ENCODE measurements at regions not wholly inside any gene's neighbourhood (a gene's known extent, or its start where the extent isn't known, plus 50 kb on each side); places are given as distances from the start of the nearest gene placed in this dataset.

DNA sequence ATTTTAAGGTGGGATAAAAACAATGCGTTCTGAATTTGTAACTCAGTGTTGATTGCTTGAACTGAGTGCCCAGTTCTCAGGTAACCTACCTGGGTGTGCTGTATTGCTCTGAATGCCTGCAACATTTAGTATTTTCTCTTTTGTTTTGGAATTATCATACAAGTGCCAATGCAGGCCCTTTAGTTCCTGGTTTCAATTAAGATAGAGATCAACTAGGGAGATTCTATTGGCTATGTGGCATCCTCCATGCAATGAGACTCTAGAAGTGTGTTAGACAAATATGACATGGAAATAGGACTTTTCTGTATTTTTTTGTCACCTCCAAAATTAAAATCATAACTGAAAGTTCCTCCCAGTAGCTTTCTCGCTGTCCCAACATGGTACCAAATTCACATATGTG lies 438.7 kb upstream of the IGFBP7 start:
- Histone ChIP-seq H3K9me3 (ENCODE audit: control insufficient read depth in 2 of 3, low read length in 3 of 3) (no peaks in the 10 kb centered on the region), H3K27me3 (ENCODE audit: control insufficient read depth in 2 of 2, insufficient read depth in 2 of 2, low read length in 2 of 2) (no peaks in the 10 kb centered on the region), H3K4me3 (ENCODE audit: low read length) (no peak overlapping the region), H3K4me1 (ENCODE audit: control insufficient read depth in 2 of 2, insufficient read depth in 2 of 2, low read length in 2 of 2) (no peaks in the 10 kb centered on the region), H3K27ac (ENCODE audit: low read depth, low read length) (no peak overlapping the region), H3K36me3 (ENCODE audit: control insufficient read depth in 2 of 3, insufficient read depth in 3 of 3, low read length in 3 of 3) (no peaks in the 10 kb centered on the region)
- Mint-ChIP-seq H3K36me3 (no peaks in the 10 kb centered on the region), H3K4me3 (no peak overlapping the region), H3K27ac (no peak overlapping the region), H3K4me1 (no peaks in the 10 kb centered on the region), H3K9me3 (peaks cover 0 to 3% (median 0%) of the 10 kb centered on the region in 11 donors), H3K27me3 (no peaks in the 10 kb centered on the region)
- intact Hi-C loops (cut with micrococcal nuclease), result no loop called here
- ATAC-seq (no peak), DNase-seq (no peak)
- ChIA-PET POLR2A (no interaction called here), CTCF (no interaction called here)

GRCh38 chr4:57544811-57545654 lies 434.8 kb upstream of the IGFBP7 start:
- CTCF ChIA-PET, result no interaction called here
- intact Hi-C loops (cut with micrococcal nuclease), result no loop called here

GRCh38 chr4:57504797-57505530 lies 394.8 kb upstream of the IGFBP7 start:
- ChIA-PET POLR2A (interaction anchor here (0.6 kb wide), 1 partner anchor 33 kb away, joined by 3 read pairs; no protein-coding TSS in a partner anchor), CTCF (no interaction called here)
- ATAC-seq (no peak), DNase-seq (no peak)
- intact Hi-C loops (cut with micrococcal nuclease), result no loop called here
- H3K4me3 Mint-ChIP-seq, result no peak overlapping the region
- Histone ChIP-seq H3K4me3 (ENCODE audit: low read length) (no peak overlapping the region), H3K27ac (ENCODE audit: low read depth, low read length) (no peak overlapping the region), H3K36me3 (ENCODE audit: control insufficient read depth in 2 of 3, insufficient read depth in 3 of 3, low read length in 3 of 3) (no peaks in the 10 kb centered on the region), H3K4me1 (ENCODE audit: control insufficient read depth in 2 of 2, insufficient read depth in 2 of 2, low read length in 2 of 2) (no peaks in the 10 kb centered on the region), H3K9me3 (ENCODE audit: control insufficient read depth in 2 of 3, low read length in 3 of 3) (no peaks in the 10 kb centered on the region), H3K27me3 (ENCODE audit: control insufficient read depth in 2 of 2, insufficient read depth in 2 of 2, low read length in 2 of 2) (no peaks in the 10 kb centered on the region)
- H3K27me3 Mint-ChIP-seq, result no peaks in the 10 kb centered on the region
- no peaks in the 10 kb centered on the region for H3K4me1 Mint-ChIP-seq
- no peaks in the 10 kb centered on the region for H3K36me3 Mint-ChIP-seq
- H3K9me3 Mint-ChIP-seq, result peaks cover 0 to 8% (median 1%) of the 10 kb centered on the region in 11 donors
- H3K27ac Mint-ChIP-seq, result no peak overlapping the region

More at GRCh38 chr4:57544811-57545654, 434.8 kb upstream of the IGFBP7 start:
- no peaks in the 10 kb centered on the region for H3K36me3 ChIP-seq (ENCODE audit: control insufficient read depth in 2 of 3, insufficient read depth in 3 of 3, low read length in 3 of 3)
- DNase-seq (no peak), ATAC-seq (no peak)
- H3K4me3 ChIP-seq (ENCODE audit: low read length), result no peak overlapping the region
- Mint-ChIP-seq H3K4me1 (no peaks in the 10 kb centered on the region), H3K27ac (no peak overlapping the region), H3K27me3 (no peaks in the 10 kb centered on the region), H3K4me3 (no peak overlapping the region), H3K36me3 (no peaks in the 10 kb centered on the region), H3K9me3 (peaks cover 0 to 9% (median 0%) of the 10 kb centered on the region in 11 donors)
- POLR2A ChIA-PET, result no interaction called here
- no peak overlapping the region for H3K27ac ChIP-seq (ENCODE audit: low read depth, low read length)
- H3K9me3 ChIP-seq (ENCODE audit: control insufficient read depth in 2 of 3, low read length in 3 of 3), result no peaks in the 10 kb centered on the region
- H3K27me3 ChIP-seq (ENCODE audit: control insufficient read depth in 2 of 2, insufficient read depth in 2 of 2, low read length in 2 of 2), result no peaks in the 10 kb centered on the region
- H3K4me1 ChIP-seq (ENCODE audit: control insufficient read depth in 2 of 2, insufficient read depth in 2 of 2, low read length in 2 of 2), result no peaks in the 10 kb centered on the region

DNA sequence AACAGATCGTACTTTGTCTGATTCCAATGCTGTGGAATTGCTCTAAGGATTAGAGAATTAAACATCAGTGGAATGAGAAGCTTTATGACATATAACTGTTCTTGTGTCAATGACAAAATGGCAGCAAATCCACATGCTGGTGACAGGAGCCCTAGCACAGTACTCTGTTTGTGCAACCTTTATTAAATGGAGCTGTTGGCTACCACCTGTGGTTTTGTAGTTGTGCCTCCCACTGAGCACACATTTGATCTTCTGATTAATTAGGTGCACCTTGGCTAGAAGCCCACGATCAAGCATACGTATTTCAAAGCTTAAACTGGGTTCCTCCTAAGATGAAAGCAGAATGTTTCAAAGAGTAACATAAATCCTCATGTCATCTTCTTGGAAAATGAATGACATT lies 394.0 kb upstream of the IGFBP7 start:
- no peak for DNase-seq
- no peaks in the 10 kb centered on the region for H3K4me1 Mint-ChIP-seq
- Histone ChIP-seq H3K4me1 (ENCODE audit: control insufficient read depth in 2 of 2, insufficient read depth in 2 of 2, low read length in 2 of 2) (no peaks in the 10 kb centered on the region), H3K27me3 (ENCODE audit: control insufficient read depth in 2 of 2, insufficient read depth in 2 of 2, low read length in 2 of 2) (no peaks in the 10 kb centered on the region), H3K36me3 (ENCODE audit: control insufficient read depth in 2 of 3, insufficient read depth in 3 of 3, low read length in 3 of 3) (no peaks in the 10 kb centered on the region), H3K9me3 (ENCODE audit: control insufficient read depth in 2 of 3, low read length in 3 of 3) (no peaks in the 10 kb centered on the region), H3K27ac (ENCODE audit: low read depth, low read length) (no peak overlapping the region), H3K4me3 (ENCODE audit: low read length) (no peak overlapping the region)
- no peak overlapping the region for H3K27ac Mint-ChIP-seq
- ChIA-PET POLR2A (no interaction called here), CTCF (no interaction called here)
- intact Hi-C loops (cut with micrococcal nuclease), result no loop called here
- no peak overlapping the region for H3K4me3 Mint-ChIP-seq
- H3K36me3 Mint-ChIP-seq, result no peaks in the 10 kb centered on the region
- ATAC-seq, result no peak
- H3K27me3 Mint-ChIP-seq, result no peaks in the 10 kb centered on the region
- H3K9me3 Mint-ChIP-seq, result peaks cover 0 to 8% (median 3%) of the 10 kb centered on the region in 11 donors

- intact Hi-C loops (cut with micrococcal nuclease), result no loop called here
- no peak overlapping the region for H3K27ac Mint-ChIP-seq
- no peaks in the 10 kb centered on the region for H3K4me1 Mint-ChIP-seq
- no peaks in the 10 kb centered on the region for H3K4me1 ChIP-seq (ENCODE audit: control insufficient read depth in 2 of 2, insufficient read depth in 2 of 2, low read length in 2 of 2)
- H3K9me3 Mint-ChIP-seq, result peaks cover 0 to 7% (median 3%) of the 10 kb centered on the region in 11 donors
- ChIA-PET POLR2A (no interaction called here), CTCF (no interaction called here)
- no peak overlapping the region for H3K4me3 Mint-ChIP-seq
- no peak for DNase-seq
- no peaks in the 10 kb centered on the region for H3K36me3 ChIP-seq (ENCODE audit: control insufficient read depth in 2 of 3, insufficient read depth in 3 of 3, low read length in 3 of 3)
- H3K27ac ChIP-seq (ENCODE audit: low read depth, low read length), result no peak overlapping the region
- no peaks in the 10 kb centered on the region for H3K27me3 ChIP-seq (ENCODE audit: control insufficient read depth in 2 of 2, insufficient read depth in 2 of 2, low read length in 2 of 2)
- no peaks in the 10 kb centered on the region for H3K36me3 Mint-ChIP-seq
- no peaks in the 10 kb centered on the region for H3K27me3 Mint-ChIP-seq
- no peak overlapping the region for H3K4me3 ChIP-seq (ENCODE audit: low read length)
- ATAC-seq, result no peak
- H3K9me3 ChIP-seq (ENCODE audit: control insufficient read depth in 2 of 3, low read length in 3 of 3), result no peaks in the 10 kb centered on the region
These were observed 391.5 kb upstream of the IGFBP7 start for GRCh38 chr4:57501720-57502119.

DNA sequence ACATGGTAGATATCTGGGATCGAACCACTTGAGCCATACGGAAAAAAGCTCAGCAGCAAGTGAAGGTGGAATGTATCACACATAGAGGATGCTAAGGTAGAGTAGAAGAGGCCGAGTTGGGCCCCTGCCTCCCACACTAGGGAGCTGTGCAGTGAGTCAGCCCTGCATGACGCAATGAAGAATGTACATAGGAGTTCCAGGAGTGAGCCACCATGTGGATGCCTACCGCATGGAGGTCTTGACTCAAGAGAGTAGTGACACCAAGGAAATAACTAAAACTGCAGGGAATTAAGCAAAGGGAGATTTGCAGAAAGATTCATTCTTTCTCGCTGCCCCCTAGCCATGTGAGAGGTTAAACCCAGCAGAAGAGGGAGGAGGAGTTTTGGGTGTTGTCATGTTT lies 389.6 kb upstream of the IGFBP7 start:
- no peak overlapping the region for H3K27ac ChIP-seq (ENCODE audit: low read depth, low read length)
- Mint-ChIP-seq H3K27me3 (no peaks in the 10 kb centered on the region), H3K27ac (no peak overlapping the region), H3K4me3 (no peak overlapping the region), H3K4me1 (no peaks in the 10 kb centered on the region), H3K9me3 (peaks cover 0 to 7% (median 2%) of the 10 kb centered on the region in 11 donors), H3K36me3 (no peaks in the 10 kb centered on the region)
- H3K27me3 ChIP-seq (ENCODE audit: control insufficient read depth in 2 of 2, insufficient read depth in 2 of 2, low read length in 2 of 2), result no peaks in the 10 kb centered on the region
- ChIA-PET CTCF (no interaction called here), POLR2A (no interaction called here)
- no peak for DNase-seq
- H3K4me3 ChIP-seq (ENCODE audit: low read length), result no peak overlapping the region
- intact Hi-C loops (cut with micrococcal nuclease), result no loop called here
- H3K36me3 ChIP-seq (ENCODE audit: control insufficient read depth in 2 of 3, insufficient read depth in 3 of 3, low read length in 3 of 3), result no peaks in the 10 kb centered on the region
- H3K9me3 ChIP-seq (ENCODE audit: control insufficient read depth in 2 of 3, low read length in 3 of 3), result no peaks in the 10 kb centered on the region
- no peak for ATAC-seq
- H3K4me1 ChIP-seq (ENCODE audit: control insufficient read depth in 2 of 2, insufficient read depth in 2 of 2, low read length in 2 of 2), result no peaks in the 10 kb centered on the region

GRCh38 chr4:57498251-57498650 lies 388.1 kb upstream of the IGFBP7 start:
- Mint-ChIP-seq H3K4me3 (no peak overlapping the region), H3K36me3 (no peaks in the 10 kb centered on the region), H3K27me3 (no peaks in the 10 kb centered on the region), H3K27ac (no peak overlapping the region), H3K9me3 (peaks cover 0 to 6% (median 4%) of the 10 kb centered on the region in 11 donors), H3K4me1 (no peaks in the 10 kb centered on the region)
- Histone ChIP-seq H3K4me3 (ENCODE audit: low read length) (no peak overlapping the region), H3K27me3 (ENCODE audit: control insufficient read depth in 2 of 2, insufficient read depth in 2 of 2, low read length in 2 of 2) (no peaks in the 10 kb centered on the region), H3K27ac (ENCODE audit: low read depth, low read length) (no peak overlapping the region), H3K36me3 (ENCODE audit: control insufficient read depth in 2 of 3, insufficient read depth in 3 of 3, low read length in 3 of 3) (no peaks in the 10 kb centered on the region), H3K9me3 (ENCODE audit: control insufficient read depth in 2 of 3, low read length in 3 of 3) (no peaks in the 10 kb centered on the region), H3K4me1 (ENCODE audit: control insufficient read depth in 2 of 2, insufficient read depth in 2 of 2, low read length in 2 of 2) (no peaks in the 10 kb centered on the region)
- DNase-seq, result no peak
- ChIA-PET POLR2A (no interaction called here), CTCF (no interaction called here)
- ATAC-seq, result no peak
- intact Hi-C loops (cut with micrococcal nuclease), result no loop called here

Measured in naive thymus-derived CD4-positive, alpha-beta T cell (primary cell).